ENCODE measurements at regions not wholly inside any gene's neighbourhood (a gene's known extent, or its start where the extent isn't known, plus 50 kb on each side); places are given as distances from the start of the nearest gene placed in this dataset.

- H3K27me3 ChIP-seq (ENCODE audit: control insufficient read depth in 1 of 2, insufficient read depth in 2 of 2, low read length in 2 of 2), result no peaks in the 10 kb centered on the region
- POLR2A ChIA-PET, result no interaction called here
- TF ChIP-seq TEAD2 (CRISPR knock-in tag; IDR thresholded peaks at IDR 0.05), result no peak
- TF ChIP-seq ZNF281 (CRISPR knock-in tag; IDR thresholded peaks at IDR 0.05; ENCODE audit: borderline replicate concordance), result no peak
- no peak for TF ChIP-seq PRMT3 (CRISPR knock-in tag; IDR thresholded peaks at IDR 0.05; ENCODE audit: borderline replicate concordance, low read depth)
- TF ChIP-seq RBM39 (IDR thresholded peaks at IDR 0.05; ENCODE audit: low read depth, low read length, poor library complexity, severe bottlenecking), result no peak
- TF ChIP-seq ZNF792 (CRISPR knock-in tag; IDR thresholded peaks at IDR 0.05), result no peak
- TF ChIP-seq ZNF644 (CRISPR knock-in tag; IDR thresholded peaks at IDR 0.05; ENCODE audit: low read depth), result no peak
- TF ChIP-seq REPIN1 (CRISPR knock-in tag; IDR thresholded peaks at IDR 0.05; ENCODE audit: borderline replicate concordance, low read depth), result no peak
- no peak for TF ChIP-seq ZNF747 (CRISPR knock-in tag; IDR thresholded peaks at IDR 0.05; ENCODE audit: borderline replicate concordance)
- TF ChIP-seq NFRKB (IDR thresholded peaks at IDR 0.05), result no peak
- no peak for TF ChIP-seq ZNF816 (CRISPR knock-in tag; IDR thresholded peaks at IDR 0.05; ENCODE audit: borderline replicate concordance)
- no peak for TF ChIP-seq UBTF (CRISPR knock-in tag; IDR thresholded peaks at IDR 0.05)
- no peak for TF ChIP-seq ETS1 (CRISPR knock-in tag; IDR thresholded peaks at IDR 0.05)
- TF ChIP-seq NR2F6 (IDR thresholded peaks at IDR 0.05), result no peak
- TF ChIP-seq NR2F6 (CRISPR knock-in tag; IDR thresholded peaks at IDR 0.05), result no peak
- no peak for TF ChIP-seq NFE2 (CRISPR knock-in tag; IDR thresholded peaks at IDR 0.05)
- no peak for ATAC-seq
- intact Hi-C loops (cut with micrococcal nuclease; ENCODE audit: unreplicated experiment), result no loop called here
- in situ Hi-C loops (cut with HindIII; ENCODE audit: extremely low pct_ligation_motif_present, low pct_unique_long_range_greater_than_20kb), result no loop called here
- H3K9ac ChIP-seq (ENCODE audit: insufficient read depth, low read depth, low read length), result no peak overlapping the region
- CTCF ChIA-PET (ENCODE audit: low intra/inter-chr PET ratio, low total read pairs), result no interaction called here
- no peak for FAIRE-seq
- no peak overlapping the region for H3K4me3 ChIP-seq (replicated peaks in 1 of 3; ENCODE audit: insufficient read depth in 1 of 3, low read depth in 2 of 3, low read length in 3 of 3)
- WGBS (ENCODE audit: low lambda C conversion rate), result 1% methylated on average over 4 of the region's 4 CpGs
- H4K20me1 ChIP-seq (ENCODE audit: insufficient read depth, low read length), result no peaks in the 10 kb centered on the region
- BruUV-seq (replicated peaks), result no TSS peak
- no peak overlapping the region for H2AFZ ChIP-seq (ENCODE audit: low read length)
- H3K27ac ChIP-seq (ENCODE audit: extremely low read length, insufficient read depth, low read length), result no peak overlapping the region
- no peak overlapping the region for H3K4me2 ChIP-seq (ENCODE audit: low read depth, low read length)
- no peaks in the 10 kb centered on the region for H3K9me3 ChIP-seq (ENCODE audit: low read length)
- H3K79me2 ChIP-seq (ENCODE audit: insufficient read depth, low read length), result no peaks in the 10 kb centered on the region
- no peak for DNase-seq (ENCODE audit: low spot score)
- no peaks in the 10 kb centered on the region for H3K4me1 ChIP-seq (ENCODE audit: insufficient read depth, low read length)
- H3K36me3 ChIP-seq (replicated peaks in 1 of 2; ENCODE audit: control insufficient read depth in 1 of 2, insufficient read depth in 2 of 2, low read length in 2 of 2), result no peaks in the 10 kb centered on the region
These were observed 265.4 kb upstream of the ADGRL3 start for GRCh38 chr4:60934566-60935295.
